ENCODE measurements at regions not wholly inside any gene's neighbourhood (a gene's known extent, or its start where the extent isn't known, plus 50 kb on each side); places are given as distances from the start of the nearest gene placed in this dataset.

DNA sequence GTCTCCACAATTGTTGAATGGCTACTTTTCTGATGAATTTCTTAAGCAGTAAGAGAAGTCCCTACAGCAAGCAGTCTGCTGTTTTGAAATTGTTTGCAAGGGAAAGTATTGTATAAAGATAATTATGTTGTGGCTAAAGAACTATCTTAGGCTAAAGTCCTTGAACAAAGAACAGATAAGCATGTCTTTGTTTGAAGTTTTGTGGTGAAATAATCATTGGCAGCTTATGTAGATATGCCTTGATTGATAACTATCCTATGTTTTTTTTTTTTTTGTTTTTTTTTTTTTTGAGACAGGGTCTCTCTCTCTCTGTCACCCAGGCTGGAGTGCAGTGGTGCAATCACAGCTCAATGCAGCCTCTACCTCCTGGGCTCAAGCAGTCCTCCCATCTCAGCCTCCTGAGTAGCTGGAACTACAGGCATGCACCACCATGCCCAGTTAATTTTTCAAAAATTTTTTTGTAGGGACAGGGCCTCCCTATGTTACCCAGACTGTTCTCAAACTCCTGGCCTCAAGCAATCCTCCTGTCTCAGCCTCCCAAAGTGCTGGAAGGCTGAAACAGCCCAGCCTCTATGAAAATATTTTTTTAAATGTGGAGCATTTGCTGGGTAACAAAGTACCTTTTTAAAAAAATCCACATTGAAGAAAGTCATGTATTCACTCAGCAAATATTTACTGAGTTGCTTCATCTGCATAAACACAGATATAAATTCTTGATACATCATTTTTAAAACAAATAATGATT, 80.8 kb downstream of the LLPH start:
- intact Hi-C loops (cut with DNase I; ENCODE audit: low total_unique reads), result no loop called here
- no peak for DNase-seq (ENCODE audit: low spot score in 2 of 2)
- Histone ChIP-seq H3K36me3 (no peaks in the 10 kb centered on the region), H3K4me1 (no peaks in the 10 kb centered on the region), H3K27ac (no peak overlapping the region), H3K4me3 (no peak overlapping the region), H3K9me3 (no peaks in the 10 kb centered on the region), H3K27me3 (no peaks in the 10 kb centered on the region)
- TF ChIP-seq POLR2AphosphoS5 (IDR thresholded peaks at IDR 0.05), result no peak
- TF ChIP-seq POLR2A (IDR thresholded peaks at IDR 0.05), result no peak

DNA sequence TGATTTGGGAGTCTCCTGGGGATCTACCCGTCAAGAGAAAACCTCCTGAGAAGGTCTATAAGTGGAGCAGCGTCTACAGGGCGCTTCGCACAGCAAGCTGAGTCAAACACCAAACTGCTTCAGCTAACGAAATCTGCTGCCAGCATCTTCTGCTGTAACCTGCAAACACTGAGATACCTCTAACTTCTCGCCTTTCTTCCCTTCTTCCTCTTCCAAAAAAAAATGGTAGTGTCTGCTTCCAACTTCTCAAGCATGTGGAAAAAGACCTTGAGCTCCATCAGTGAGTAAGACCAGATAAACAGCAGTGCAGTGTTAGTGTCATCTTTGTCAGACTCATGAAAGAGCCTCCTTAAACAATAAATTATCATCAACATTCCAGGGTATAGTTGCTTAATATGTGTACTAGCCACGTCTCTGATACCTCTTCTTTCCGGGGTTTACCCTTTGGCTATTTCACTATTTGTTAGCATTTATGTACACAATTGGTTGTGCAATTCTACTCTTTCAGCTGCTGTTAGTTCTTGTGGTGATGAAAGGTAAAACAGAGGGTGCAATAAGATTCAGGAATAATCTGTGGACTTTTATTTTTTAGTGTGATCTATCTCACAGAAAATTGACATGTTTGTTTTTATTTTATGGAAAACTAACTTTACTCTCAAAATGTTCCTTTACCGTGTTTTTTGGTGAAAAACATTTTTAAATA, 81.6 kb downstream of the LLPH start:
- Histone ChIP-seq H3K27me3 (no peaks in the 10 kb centered on the region), H3K36me3 (no peaks in the 10 kb centered on the region), H3K27ac (no peak overlapping the region), H3K4me3 (no peak overlapping the region), H3K4me1 (no peaks in the 10 kb centered on the region), H3K9me3 (no peaks in the 10 kb centered on the region)
- intact Hi-C loops (cut with DNase I; ENCODE audit: low total_unique reads), result no loop called here
- no peak for DNase-seq (ENCODE audit: low spot score in 2 of 2)
- TF ChIP-seq POLR2A (IDR thresholded peaks at IDR 0.05) (no peak), POLR2AphosphoS5 (IDR thresholded peaks at IDR 0.05) (no peak)
- TF ChIP-seq, protein P1, sequence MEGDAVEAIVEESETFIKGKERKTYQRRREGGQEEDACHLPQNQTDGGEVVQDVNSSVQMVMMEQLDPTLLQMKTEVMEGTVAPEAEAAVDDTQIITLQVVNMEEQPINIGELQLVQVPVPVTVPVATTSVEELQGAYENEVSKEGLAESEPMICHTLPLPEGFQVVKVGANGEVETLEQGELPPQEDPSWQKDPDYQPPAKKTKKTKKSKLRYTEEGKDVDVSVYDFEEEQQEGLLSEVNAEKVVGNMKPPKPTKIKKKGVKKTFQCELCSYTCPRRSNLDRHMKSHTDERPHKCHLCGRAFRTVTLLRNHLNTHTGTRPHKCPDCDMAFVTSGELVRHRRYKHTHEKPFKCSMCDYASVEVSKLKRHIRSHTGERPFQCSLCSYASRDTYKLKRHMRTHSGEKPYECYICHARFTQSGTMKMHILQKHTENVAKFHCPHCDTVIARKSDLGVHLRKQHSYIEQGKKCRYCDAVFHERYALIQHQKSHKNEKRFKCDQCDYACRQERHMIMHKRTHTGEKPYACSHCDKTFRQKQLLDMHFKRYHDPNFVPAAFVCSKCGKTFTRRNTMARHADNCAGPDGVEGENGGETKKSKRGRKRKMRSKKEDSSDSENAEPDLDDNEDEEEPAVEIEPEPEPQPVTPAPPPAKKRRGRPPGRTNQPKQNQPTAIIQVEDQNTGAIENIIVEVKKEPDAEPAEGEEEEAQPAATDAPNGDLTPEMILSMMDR (IDR thresholded peaks at IDR 0.05), result no peak

DNA sequence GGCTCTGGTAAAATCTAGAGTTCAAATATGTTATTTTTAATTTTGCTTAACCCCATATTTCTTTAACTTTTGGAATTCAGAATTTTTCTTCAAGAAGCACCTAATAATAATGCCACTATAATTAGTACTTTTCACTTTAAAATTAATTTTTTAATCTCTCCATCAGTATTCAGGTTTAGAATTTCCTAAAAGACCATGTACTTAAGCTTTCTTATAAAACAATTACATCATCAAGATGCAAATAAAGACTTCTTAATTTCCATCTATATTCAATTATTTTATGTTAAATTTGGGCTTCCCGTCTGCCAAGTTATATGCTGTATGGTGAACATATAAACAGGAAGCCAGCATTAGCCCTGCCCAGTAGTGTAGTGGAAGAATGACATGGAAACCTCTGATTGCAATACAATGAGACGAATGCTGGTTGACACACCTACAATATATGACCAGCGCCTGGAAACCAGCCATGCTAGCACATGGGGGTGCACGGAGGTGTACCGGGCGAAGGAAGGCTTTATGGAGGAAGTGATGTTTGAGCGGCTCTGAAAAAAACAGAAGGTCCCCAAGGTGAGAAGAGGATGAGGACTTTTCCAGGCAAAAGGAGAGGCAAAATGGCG, 82.2 kb downstream of the LLPH start:
- H3K36me3 ChIP-seq, result no peaks in the 10 kb centered on the region
- TF ChIP-seq, protein P1 (IDR thresholded peaks at IDR 0.05), result no peak
- TF ChIP-seq POLR2AphosphoS5 (IDR thresholded peaks at IDR 0.05) (no peak), POLR2A (IDR thresholded peaks at IDR 0.05) (no peak)
- H3K27me3 ChIP-seq, result no peaks in the 10 kb centered on the region
- H3K4me1 ChIP-seq, result no peaks in the 10 kb centered on the region
- no peaks in the 10 kb centered on the region for H3K9me3 ChIP-seq
- intact Hi-C loops (cut with DNase I; ENCODE audit: low total_unique reads), result no loop called here
- no peak overlapping the region for H3K27ac ChIP-seq
- DNase-seq (ENCODE audit: low spot score in 2 of 2), result no peak
- no peak overlapping the region for H3K4me3 ChIP-seq

DNA sequence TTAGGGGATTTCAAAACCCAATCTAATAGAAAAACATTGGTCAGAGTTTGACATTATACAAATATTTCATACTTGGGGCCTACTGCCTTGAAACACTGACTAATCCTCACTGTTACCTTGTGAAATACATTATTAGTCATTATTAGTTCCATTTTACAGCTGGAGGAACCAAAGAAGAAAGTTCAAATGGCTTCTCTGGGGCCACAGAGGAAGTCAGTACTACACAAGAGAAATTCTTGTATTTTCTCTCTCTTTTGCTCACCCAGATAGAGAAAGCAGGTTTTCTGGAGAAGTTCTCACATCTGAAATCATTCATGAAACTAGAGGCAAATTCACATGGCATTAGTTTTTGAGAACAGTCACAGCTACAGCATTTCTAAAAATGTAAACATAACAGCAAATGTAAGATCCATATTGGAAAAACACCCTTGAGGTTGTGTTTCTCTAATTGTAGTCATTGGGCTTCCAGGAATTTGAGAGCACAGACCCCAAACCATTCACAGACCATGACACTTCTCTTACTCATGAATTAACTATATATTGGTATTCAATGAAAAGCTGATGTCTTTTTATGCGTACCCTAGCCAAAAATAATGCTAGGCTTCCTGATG, 83.0 kb downstream of the LLPH start:
- H3K4me1 ChIP-seq, result no peaks in the 10 kb centered on the region
- no peak overlapping the region for H3K4me3 ChIP-seq
- no peaks in the 10 kb centered on the region for H3K9me3 ChIP-seq
- TF ChIP-seq, protein P1 (IDR thresholded peaks at IDR 0.05), result no peak
- TF ChIP-seq POLR2AphosphoS5 (IDR thresholded peaks at IDR 0.05) (no peak), POLR2A (IDR thresholded peaks at IDR 0.05) (no peak)
- DNase-seq (ENCODE audit: low spot score in 2 of 2), result no peak
- intact Hi-C loops (cut with DNase I; ENCODE audit: low total_unique reads), result no loop called here
- no peaks in the 10 kb centered on the region for H3K36me3 ChIP-seq
- H3K27ac ChIP-seq, result no peak overlapping the region
- no peaks in the 10 kb centered on the region for H3K27me3 ChIP-seq

DNA sequence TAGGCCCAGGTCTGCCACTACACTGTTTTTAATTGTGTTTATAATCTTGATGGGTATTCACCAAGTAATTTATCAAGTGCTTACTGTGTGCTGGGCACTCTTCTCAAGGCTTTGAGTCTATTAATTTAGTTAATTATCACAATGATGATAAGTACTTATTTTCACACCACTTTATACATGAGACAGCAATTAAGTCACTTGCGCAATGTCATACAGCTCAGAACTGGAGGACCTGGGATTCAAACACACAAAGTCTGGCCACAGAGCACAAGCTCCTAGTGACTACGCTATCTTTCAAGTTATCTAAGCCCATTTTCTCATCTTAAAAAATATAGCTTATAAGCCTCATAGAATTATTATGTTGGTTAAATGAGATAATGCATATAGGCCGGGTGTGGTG, 85.0 kb downstream of the LLPH start:
- no peak overlapping the region for H3K4me3 ChIP-seq
- no peaks in the 10 kb centered on the region for H3K36me3 ChIP-seq
- H3K4me1 ChIP-seq, result no peaks in the 10 kb centered on the region
- no peak for DNase-seq (ENCODE audit: low spot score in 2 of 2)
- no peak overlapping the region for H3K27ac ChIP-seq
- intact Hi-C loops (cut with DNase I; ENCODE audit: low total_unique reads), result no loop called here
- peaks cover 0 to 3% of the 10 kb centered on the region in 2 donors for H3K27me3 ChIP-seq
- TF ChIP-seq POLR2A (IDR thresholded peaks at IDR 0.05) (no peak), POLR2AphosphoS5 (IDR thresholded peaks at IDR 0.05) (no peak)
- TF ChIP-seq, protein P1 (IDR thresholded peaks at IDR 0.05), result no peak
- H3K9me3 ChIP-seq, result no peaks in the 10 kb centered on the region
